H1 (cell line): ENCODE measurements at regions not wholly inside any gene's neighbourhood (a gene's known extent, or its start where the extent isn't known, plus 50 kb on each side); places are given as distances from the start of the nearest gene placed in this dataset.

Experiments
- CTCF ChIA-PET: fragments of 300-600 bp; sonication (Branson Sonifier 250); formaldehyde crosslinking; loops from one replicate; lab custom pipeline; 2021; ENCODE audit not compliant: partially characterized antibody; lab: Charles Lee
- POLR2A ChIA-PET: fragments of 300-600 bp; sonication (Branson Sonifier 250); formaldehyde crosslinking; loops from one replicate; lab custom pipeline; 2021; ENCODE audit warnings: inconsistent platforms; ENCODE audit not compliant: partially characterized antibody; lab: Charles Lee
- DNase-seq, 2 experiments: peaks; one replicate each; pipeline versions ENCODE4 v3.0.0 to v3.0.0-alpha.2; 2010 to 2022; ENCODE audit warnings: low spot score in 2 of 2, low read depth in 1 of 2, mixed read lengths in 1 of 2
- FAIRE-seq: peaks from 2 replicates; lab custom pipeline; 2011; peaks lifted over from hg19 to GRCh38; lab: Jason Lieb, UNC
- H2AFZ ChIP-seq: 2 replicates; pipeline ENCODE4 v1.8.1; 2012; ENCODE audit warnings: low read length, inconsistent platforms
- H2AK5ac ChIP-seq: 2 replicates; pipeline ENCODE4 v1.6.1; 2013; ENCODE audit warnings: low read depth, low read length
- H2BK120ac ChIP-seq: replicated peaks from 2 replicates; pipeline ENCODE3; 2013; ENCODE audit warnings: low read depth, low read length, inconsistent platforms
- H2BK12ac ChIP-seq: 2 replicates; pipeline ENCODE4 v1.6.1; 2013; ENCODE audit warnings: low read depth, low read length
- H2BK15ac ChIP-seq: 2 replicates; pipeline ENCODE4 v1.6.1; 2013; ENCODE audit warnings: low read length
- H2BK20ac ChIP-seq: 2 replicates; pipeline ENCODE4 v1.6.1; 2013; ENCODE audit warnings: low read length
- H2BK5ac ChIP-seq: 2 replicates; pipeline ENCODE4 v1.6.1; 2013; ENCODE audit warnings: low read depth, low read length
- H3K14ac ChIP-seq: 2 replicates; pipeline ENCODE4 v1.6.1; 2013; ENCODE audit warnings: inconsistent platforms; ENCODE audit not compliant: insufficient read length
- H3K18ac ChIP-seq: 2 replicates; pipeline ENCODE4 v1.6.1; 2013; ENCODE audit warnings: low read length; ENCODE audit errors: extremely low read depth
- H3K23ac ChIP-seq: 2 replicates; pipeline ENCODE4 v1.6.1; 2013; ENCODE audit warnings: inconsistent platforms; ENCODE audit not compliant: insufficient read length
- H3K23me2 ChIP-seq: 2 replicates; pipeline ENCODE4 v1.6.1; 2013; ENCODE audit warnings: low read depth, low read length
- H3K27ac ChIP-seq: 2 replicates; pipeline ENCODE4 v1.6.1; 2011; ENCODE audit warnings: low read depth, low read length, inconsistent platforms
- H3K27me3 ChIP-seq, 4 experiments: replicated peaks in 1 of 4; 1 replicate in 1 of 4; 2 replicates in 3 of 4; pipeline versions ENCODE4 v1.6.1 to v1.8.1; 2011 to 2013; ENCODE audit warnings: low read length in 3 of 4, mild to moderate bottlenecking in 3 of 4, inconsistent platforms in 2 of 4, mixed read lengths in 2 of 4, moderate library complexity in 1 of 4; ENCODE audit not compliant: control insufficient read depth in 3 of 4, insufficient read depth in 3 of 4; ENCODE audit errors: extremely low read depth in 1 of 4
- H3K36me3 ChIP-seq, 4 experiments: 2 replicates each; pipeline versions ENCODE4 v1.6.1 to v1.8.1; 2011 to 2013; ENCODE audit warnings: mild to moderate bottlenecking in 4 of 4, low read length in 3 of 4, moderate library complexity in 2 of 4, control low read depth in 1 of 4, inconsistent platforms in 1 of 4; ENCODE audit not compliant: insufficient read depth in 4 of 4, control insufficient read depth in 2 of 4
- H3K4ac ChIP-seq: replicated peaks from 2 replicates; pipeline ENCODE3; 2013; ENCODE audit warnings: low read length, low read depth, mixed read lengths, inconsistent platforms; ENCODE audit not compliant: insufficient read length
- H3K4me1 ChIP-seq, 4 experiments: replicated peaks in 1 of 4; 1 replicate in 1 of 4; 2 replicates in 3 of 4; pipeline versions ENCODE4 v1.6.1 to v1.8.1; 2011 to 2013; ENCODE audit warnings: low read length in 3 of 4, inconsistent platforms in 2 of 4, mixed read lengths in 1 of 4; ENCODE audit not compliant: insufficient read depth in 4 of 4, control insufficient read depth in 3 of 4
- H3K4me2 ChIP-seq, 2 experiments: 2 replicates each; pipeline versions ENCODE4 v1.6.1 to v1.8.1; 2011 to 2013; ENCODE audit warnings: low read depth in 2 of 2, low read length in 2 of 2, control low read depth in 1 of 2, inconsistent platforms in 1 of 2, mild to moderate bottlenecking in 1 of 2; ENCODE audit not compliant: insufficient read depth in 1 of 2
- H3K4me3 ChIP-seq, 4 experiments: fragments of 200-600, 300-600 bp in 1 of 4; sonication (generic), shearing (Covaris generic), sonication (Bioruptor Twin) in 1 of 4; 2 replicates each; pipeline versions ENCODE4 v1.5.1 to v1.8.1; 2011 to 2016; ENCODE audit warnings: low read length in 4 of 4, low read depth in 3 of 4, control low read depth in 2 of 4, inconsistent platforms in 2 of 4, mild to moderate bottlenecking in 2 of 4, mixed read lengths in 1 of 4, moderate library complexity in 1 of 4; ENCODE audit not compliant: insufficient read depth in 2 of 4; ENCODE audit errors: extremely low read depth in 1 of 4
- H3K56ac ChIP-seq: replicated peaks from 2 replicates; pipeline ENCODE3; 2013; ENCODE audit warnings: low read depth, mild to moderate bottlenecking, mixed read lengths, low read length, inconsistent platforms; ENCODE audit not compliant: insufficient read length
- H3K79me1 ChIP-seq: 2 replicates; pipeline ENCODE4 v1.6.1; 2013; ENCODE audit warnings: low read depth, low read length, control low read depth
- H3K79me2 ChIP-seq, 2 experiments: 2 replicates each; pipeline versions ENCODE4 v1.6.1 to v1.8.1; 2012 to 2013; ENCODE audit warnings: low read length in 2 of 2, mild to moderate bottlenecking in 2 of 2, inconsistent platforms in 1 of 2; ENCODE audit not compliant: insufficient read depth in 2 of 2, control insufficient read depth in 1 of 2
- H3K9ac ChIP-seq, 4 experiments: replicated peaks in 1 of 4; 1 replicate in 1 of 4; 2 replicates in 3 of 4; pipeline versions ENCODE4 v1.6.1 to v1.8.1; 2011 to 2013; ENCODE audit warnings: low read depth in 3 of 4, low read length in 3 of 4, control low read depth in 2 of 4, mild to moderate bottlenecking in 2 of 4, moderate library complexity in 2 of 4, inconsistent platforms in 1 of 4; ENCODE audit errors: extremely low read depth in 1 of 4
- H3K9me3 ChIP-seq, 2 experiments: 2 replicates each; pipeline versions ENCODE4 v1.6.1 to v1.8.1; 2012 to 2013; ENCODE audit warnings: mild to moderate bottlenecking in 2 of 2, moderate library complexity in 2 of 2, control low read depth in 1 of 2, inconsistent platforms in 1 of 2, low read depth in 1 of 2, low read length in 1 of 2, mixed read lengths in 1 of 2; ENCODE audit not compliant: insufficient read depth in 2 of 2
- H4K20me1 ChIP-seq, 2 experiments: replicated peaks in 1 of 2; 2 replicates each; pipeline versions ENCODE3 to v1.8.1; 2011 to 2013; ENCODE audit warnings: inconsistent platforms in 2 of 2, low read length in 2 of 2, mild to moderate bottlenecking in 1 of 2; ENCODE audit not compliant: insufficient read depth in 2 of 2, control insufficient read depth in 1 of 2
- H4K5ac ChIP-seq: 2 replicates; pipeline ENCODE4 v1.6.1; 2013; ENCODE audit warnings: low read length, low read depth, mixed read lengths, inconsistent platforms; ENCODE audit not compliant: insufficient read length
- H4K8ac ChIP-seq: 2 replicates; pipeline ENCODE4 v1.8.0; 2013; ENCODE audit warnings: mild to moderate bottlenecking, moderate library complexity, low read length, inconsistent platforms; ENCODE audit not compliant: insufficient read depth; ENCODE audit errors: extremely low read depth
- H4K91ac ChIP-seq: replicated peaks from 2 replicates; pipeline ENCODE3; 2013; ENCODE audit warnings: low read length, mixed read lengths, inconsistent platforms; ENCODE audit not compliant: insufficient read length
- BACH1 ChIP-seq: IDR thresholded peaks from 2 replicates; pipeline ENCODE4 v1.6.1; 2012; ENCODE audit warnings: low read length, improper control_type of control experiment
- CHD2 ChIP-seq: IDR thresholded peaks from 2 replicates; pipeline ENCODE4 v1.6.1; 2012; ENCODE audit warnings: low read length, improper control_type of control experiment
- CREB1 ChIP-seq: IDR thresholded peaks from 2 replicates; pipeline ENCODE4 v1.6.1; 2012; ENCODE audit warnings: inconsistent platforms
- EGR1 ChIP-seq: IDR thresholded peaks from 2 replicates; pipeline ENCODE4 v1.6.1; 2011; ENCODE audit warnings: low read depth, low read length, borderline replicate concordance
- KDM4A ChIP-seq: IDR thresholded peaks from one replicate; pipeline ENCODE4 v1.7.1; 2012; ENCODE audit warnings: low read depth, mild to moderate bottlenecking, moderate library complexity, low read length, inconsistent platforms; ENCODE audit not compliant: severe bottlenecking
- RBBP5 ChIP-seq: IDR thresholded peaks from 2 replicates; pipeline ENCODE4 v1.7.1; 2012; ENCODE audit warnings: low read depth, mild to moderate bottlenecking, inconsistent platforms, low read length, moderate library complexity, borderline replicate concordance
- RXRA ChIP-seq: IDR thresholded peaks from 2 replicates; pipeline ENCODE4 v1.6.1; 2011; ENCODE audit warnings: low read depth, mild to moderate bottlenecking, low read length, moderate library complexity; ENCODE audit not compliant: insufficient read depth
- WGBS, 2 experiments: shearing (Covaris generic) in 1 of 2; methylation state at CpG; one replicate each; pipeline versions ENCODE4 v1.1.6 to v1.1.7; 2013 to 2015; ENCODE audit warnings: low lambda C conversion rate in 2 of 2, mixed read lengths in 2 of 2, inconsistent platforms in 1 of 2, low coverage in 1 of 2, missing lambda C conversion rate in 1 of 2; ENCODE audit not compliant: insufficient replicate concordance in 2 of 2, insufficient coverage in 1 of 2, insufficient read length in 1 of 2; ENCODE audit errors: extremely low coverage in 1 of 2, missing lambda C conversion rate in 1 of 2; 5-methylcytosine and 5-hydroxymethylcytosine counted together

DNA sequence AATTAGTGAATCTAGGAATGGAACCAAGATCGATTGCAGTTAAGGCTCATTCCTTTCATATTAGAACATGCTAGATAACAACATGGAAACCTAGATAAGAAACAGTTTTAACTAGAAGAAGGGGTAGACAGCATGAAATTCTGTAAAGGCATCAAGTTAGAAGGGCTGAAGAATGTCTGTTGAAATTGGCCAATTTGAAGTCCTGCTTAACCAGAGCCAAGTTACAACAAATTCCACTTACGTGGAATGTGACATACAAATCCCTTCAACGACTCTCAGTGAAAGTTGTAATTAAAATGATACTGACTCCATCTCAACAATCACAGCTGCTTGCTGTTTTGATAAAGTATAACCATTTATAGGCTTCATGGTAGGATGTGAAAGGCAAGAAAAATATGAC is 1065.7 kb downstream of the DNAJB9 start:
- Histone ChIP-seq H3K4me3 (no peak overlapping the region), H2BK15ac (no peak overlapping the region), H3K23me2 (no peaks in the 10 kb centered on the region), H3K18ac (no peak overlapping the region), H3K79me1 (no peaks in the 10 kb centered on the region), H3K23ac (no peak overlapping the region), H2BK5ac (no peak overlapping the region), H3K4me2 (no peak overlapping the region), H2BK20ac (no peak overlapping the region), H3K36me3 (peaks cover 0 to 3% (median 0%) of the 10 kb centered on the region in 4 experiments; a peak in 1 of 8 replicates), H4K20me1 (no peaks in the 10 kb centered on the region), H2BK12ac (no peak overlapping the region), H3K27me3 (no peaks in the 10 kb centered on the region), H3K9me3 (peaks cover 0 to 19% of the 10 kb centered on the region in 2 experiments; a peak in 2 of 4 replicates), H3K4ac (no peak overlapping the region), H3K79me2 (no peaks in the 10 kb centered on the region), H3K27ac (no peak overlapping the region), H4K5ac (no peak overlapping the region), H3K14ac (no peak overlapping the region), H2AFZ (no peak overlapping the region), H3K4me1 (peaks cover 2 to 5% (median 4%) of the 10 kb centered on the region in 4 experiments; a peak in 6 of 7 replicates), H4K91ac (no peak overlapping the region), H3K56ac (no peak overlapping the region), H2AK5ac (no peak overlapping the region), H2BK120ac (no peak overlapping the region), H4K8ac (no peak overlapping the region), H3K9ac (no peak overlapping the region)
- 95% methylated on average over 3 of the region's 3 CpGs; no CpG with 5 or more reads in 1 of the 2 experiments for WGBS, 2 experiments
- ChIA-PET CTCF (no interaction called here), POLR2A (no interaction called here)
- no peak for FAIRE-seq
- no peak for DNase-seq
- TF ChIP-seq CREB1, result no peak
- no peak for TF ChIP-seq BACH1
- TF ChIP-seq EGR1, result no peak
- no peak for TF ChIP-seq CHD2
- no peak for TF ChIP-seq RXRA
- no peak for TF ChIP-seq RBBP5
- TF ChIP-seq KDM4A, result no peak
